Ectodermal cell (in vitro differentiated cells): ENCODE measurements at regions not wholly inside any gene's neighbourhood (a gene's known extent, or its start where the extent isn't known, plus 50 kb on each side); places are given as distances from the start of the nearest gene placed in this dataset.

Experiments used
- H3K27ac ChIP-seq: 2 replicates; pipeline ENCODE4 v1.7.0; 2013; ENCODE audit warnings: mild to moderate bottlenecking, low read depth, low read length; ENCODE audit not compliant: insufficient read depth, poor library complexity, severe bottlenecking
- H3K27me3 ChIP-seq: 2 replicates; pipeline ENCODE4 v1.7.0; 2013; ENCODE audit warnings: mild to moderate bottlenecking, low read length; ENCODE audit not compliant: insufficient read depth, control insufficient read depth, poor library complexity, severe bottlenecking
- H3K36me3 ChIP-seq: one replicate; pipeline ENCODE4 v1.7.0; 2013; ENCODE audit warnings: low read length; ENCODE audit not compliant: control insufficient read depth, insufficient read depth
- H3K4me1 ChIP-seq: one replicate; pipeline ENCODE4 v1.7.0; 2013; ENCODE audit warnings: low read length; ENCODE audit not compliant: control insufficient read depth, insufficient read depth
- H3K4me3 ChIP-seq: 2 replicates; pipeline ENCODE4 v1.7.0; 2013; ENCODE audit warnings: low read depth, low read length, control low read depth; ENCODE audit not compliant: insufficient read depth
- H3K9me3 ChIP-seq: 2 replicates; pipeline ENCODE4 v1.7.0; 2013; ENCODE audit warnings: mild to moderate bottlenecking, low read length, moderate library complexity; ENCODE audit not compliant: control insufficient read depth
- WGBS, 2 experiments: methylation state at CpG; one replicate each; pipeline ENCODE4 v1.1.7; 2013; ENCODE audit warnings: missing lambda C conversion rate in 2 of 2; 5-methylcytosine and 5-hydroxymethylcytosine counted together

GRCh38 chr5:144585681-144586080 is 415.0 kb downstream of the KCTD16 start:
- 91% methylated on average over 3 to 5 of the region's 5 CpGs for WGBS, 2 experiments

GRCh38 chr5:144583541-144584449 is 413.1 kb downstream of the KCTD16 start:
- Histone ChIP-seq H3K27me3 (no peaks in the 10 kb centered on the region), H3K4me1 (peaks cover 6% of the 10 kb centered on the region), H3K27ac (peak overlapping the region; percentile 11), H3K36me3 (no peaks in the 10 kb centered on the region), H3K4me3 (no peak overlapping the region), H3K9me3 (no peaks in the 10 kb centered on the region)
- 56 to 65% methylated on average over 6 to 7 of the region's 7 CpGs for WGBS, 2 experiments

More at GRCh38 chr5:144585681-144586080, 415.0 kb downstream of the KCTD16 start:
- Histone ChIP-seq H3K9me3 (no peaks in the 10 kb centered on the region), H3K36me3 (no peaks in the 10 kb centered on the region), H3K4me1 (peaks cover 6% of the 10 kb centered on the region), H3K27me3 (no peaks in the 10 kb centered on the region), H3K27ac (no peak overlapping the region), H3K4me3 (no peak overlapping the region)

GRCh38 chr5:144582066-144582465 is 411.4 kb downstream of the KCTD16 start:
- Histone ChIP-seq H3K4me1 (peaks cover 6% of the 10 kb centered on the region), H3K36me3 (no peaks in the 10 kb centered on the region), H3K27ac (no peak overlapping the region), H3K4me3 (no peak overlapping the region), H3K27me3 (no peaks in the 10 kb centered on the region), H3K9me3 (no peaks in the 10 kb centered on the region)
- WGBS, 2 experiments = 91 to 92% methylated on average over 3 of the region's 3 CpGs

GRCh38 chr5:144581044-144581443 is 410.4 kb downstream of the KCTD16 start:
- Histone ChIP-seq H3K9me3 (no peaks in the 10 kb centered on the region), H3K27ac (no peak overlapping the region), H3K4me1 (peaks cover 6% of the 10 kb centered on the region), H3K36me3 (no peaks in the 10 kb centered on the region), H3K4me3 (no peak overlapping the region), H3K27me3 (no peaks in the 10 kb centered on the region)
- WGBS, 2 experiments = 94 to 95% methylated on average over 9 of the region's 9 CpGs

GRCh38 chr5:144577676-144578075 is 407.0 kb downstream of the KCTD16 start:
- Histone ChIP-seq H3K27me3 (no peaks in the 10 kb centered on the region), H3K9me3 (no peaks in the 10 kb centered on the region), H3K27ac (no peak overlapping the region), H3K4me3 (no peak overlapping the region), H3K36me3 (no peaks in the 10 kb centered on the region), H3K4me1 (no peaks in the 10 kb centered on the region)
- 94 to 96% methylated on average over 3 of the region's 3 CpGs for WGBS, 2 experiments

- Histone ChIP-seq H3K36me3 (no peaks in the 10 kb centered on the region), H3K4me3 (no peak overlapping the region), H3K9me3 (no peaks in the 10 kb centered on the region), H3K27me3 (no peaks in the 10 kb centered on the region), H3K27ac (no peak overlapping the region), H3K4me1 (no peaks in the 10 kb centered on the region)
- 83 to 88% methylated on average over 1 of the region's 1 CpG for WGBS, 2 experiments
These were observed 405.1 kb downstream of the KCTD16 start for GRCh38 chr5:144575736-144576135.

GRCh38 chr5:144567421-144567780 is 396.7 kb downstream of the KCTD16 start:
- Histone ChIP-seq H3K27ac (no peak overlapping the region), H3K4me3 (no peak overlapping the region), H3K36me3 (no peaks in the 10 kb centered on the region), H3K4me1 (no peaks in the 10 kb centered on the region), H3K27me3 (no peaks in the 10 kb centered on the region), H3K9me3 (no peaks in the 10 kb centered on the region)
- 77 to 87% methylated on average over 2 of the region's 2 CpGs for WGBS, 2 experiments

GRCh38 chr5:144566747-144567420 is 396.2 kb downstream of the KCTD16 start:
- 96 to 97% methylated on average over 3 of the region's 3 CpGs for WGBS, 2 experiments
- no peaks in the 10 kb centered on the region for H3K4me1 ChIP-seq
- no peaks in the 10 kb centered on the region for H3K27me3 ChIP-seq

GRCh38 chr5:144549580-144549979 is 378.9 kb downstream of the KCTD16 start:
- Histone ChIP-seq H3K4me3 (no peak overlapping the region), H3K4me1 (no peaks in the 10 kb centered on the region), H3K27me3 (no peaks in the 10 kb centered on the region), H3K36me3 (no peaks in the 10 kb centered on the region), H3K27ac (no peak overlapping the region), H3K9me3 (no peaks in the 10 kb centered on the region)
- 85 to 94% methylated on average over 2 to 3 of the region's 3 CpGs for WGBS, 2 experiments

More at GRCh38 chr5:144566747-144567420, 396.2 kb downstream of the KCTD16 start:
- Histone ChIP-seq H3K9me3 (no peaks in the 10 kb centered on the region), H3K36me3 (no peaks in the 10 kb centered on the region), H3K27ac (no peak overlapping the region), H3K4me3 (no peak overlapping the region)

- no peak overlapping the region for H3K4me3 ChIP-seq
- no peaks in the 10 kb centered on the region for H3K36me3 ChIP-seq
- no peaks in the 10 kb centered on the region for H3K9me3 ChIP-seq
- no peaks in the 10 kb centered on the region for H3K27me3 ChIP-seq
- no peak overlapping the region for H3K27ac ChIP-seq
- 71 to 84% methylated on average over 2 of the region's 2 CpGs for WGBS, 2 experiments
- no peaks in the 10 kb centered on the region for H3K4me1 ChIP-seq
These were observed 378.3 kb downstream of the KCTD16 start for GRCh38 chr5:144548936-144549335.
